HCT116 (cell line): ENCODE measurements at regions not wholly inside any gene's neighbourhood (a gene's known extent, or its start where the extent isn't known, plus 50 kb on each side); places are given as distances from the start of the nearest gene placed in this dataset.

Experiments
- EZH2 ChIP-seq: fragments of 200-600 bp; sonication (generic); IDR thresholded peaks from 2 replicates; pipeline ENCODE4 v1.6.1; 2017; ENCODE audit warnings: antibody characterized with exemption, mixed run types
- POLR2AphosphoS5 ChIP-seq: IDR thresholded peaks from 2 replicates; pipeline ENCODE4 v1.6.1; 2011; ENCODE audit warnings: mild to moderate bottlenecking, low read depth, low read length, moderate library complexity
- SIN3A ChIP-seq: IDR thresholded peaks from 2 replicates; pipeline ENCODE4 v1.6.1; 2012; ENCODE audit warnings: low read depth
- TCF7L2 ChIP-seq: IDR thresholded peaks from 2 replicates; pipeline ENCODE4 v1.7.0; 2011; ENCODE audit warnings: borderline replicate concordance, inconsistent platforms; ENCODE audit not compliant: insufficient read depth, insufficient read length; ENCODE audit errors: extremely low read depth
- TF ChIP-seq, protein P1 (sequence below), 3 experiments: fragments of 200-600 bp in 1 of 3; sonication (generic) in 1 of 3; IDR thresholded peaks in 2 of 3; conservative IDR thresholded peaks in 1 of 3; 2 replicates each; pipeline ENCODE4 v1.5.1; 2012 to 2017; ENCODE audit warnings: low read depth in 2 of 3, low read length in 2 of 3, antibody characterized with exemption in 1 of 3, borderline replicate concordance in 1 of 3, control low read depth in 1 of 3, mild to moderate bottlenecking in 1 of 3, mixed read lengths in 1 of 3, mixed run types in 1 of 3, moderate library complexity in 1 of 3; ENCODE audit not compliant: insufficient read depth in 1 of 3

DNA sequence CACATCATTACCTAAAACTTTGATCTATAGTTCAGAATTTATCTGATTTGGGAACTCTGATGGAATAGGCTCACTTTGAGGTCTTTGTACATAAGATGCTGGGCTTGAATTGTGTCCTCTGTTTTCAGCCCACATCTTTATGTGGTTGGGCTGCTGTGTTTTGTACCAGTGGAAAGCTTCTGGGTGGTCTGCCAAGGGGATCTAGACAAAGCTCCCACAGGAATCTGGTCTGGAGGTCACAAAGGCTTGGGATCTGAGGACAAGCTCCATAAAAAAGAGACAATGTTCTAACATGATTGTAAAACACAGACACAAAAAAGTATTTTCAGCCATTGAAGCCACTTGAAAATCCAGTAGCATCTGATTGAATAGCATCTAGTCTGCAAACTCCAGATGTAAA is 393.5 kb upstream of the PITX2 start:
- TF ChIP-seq, protein P1, sequence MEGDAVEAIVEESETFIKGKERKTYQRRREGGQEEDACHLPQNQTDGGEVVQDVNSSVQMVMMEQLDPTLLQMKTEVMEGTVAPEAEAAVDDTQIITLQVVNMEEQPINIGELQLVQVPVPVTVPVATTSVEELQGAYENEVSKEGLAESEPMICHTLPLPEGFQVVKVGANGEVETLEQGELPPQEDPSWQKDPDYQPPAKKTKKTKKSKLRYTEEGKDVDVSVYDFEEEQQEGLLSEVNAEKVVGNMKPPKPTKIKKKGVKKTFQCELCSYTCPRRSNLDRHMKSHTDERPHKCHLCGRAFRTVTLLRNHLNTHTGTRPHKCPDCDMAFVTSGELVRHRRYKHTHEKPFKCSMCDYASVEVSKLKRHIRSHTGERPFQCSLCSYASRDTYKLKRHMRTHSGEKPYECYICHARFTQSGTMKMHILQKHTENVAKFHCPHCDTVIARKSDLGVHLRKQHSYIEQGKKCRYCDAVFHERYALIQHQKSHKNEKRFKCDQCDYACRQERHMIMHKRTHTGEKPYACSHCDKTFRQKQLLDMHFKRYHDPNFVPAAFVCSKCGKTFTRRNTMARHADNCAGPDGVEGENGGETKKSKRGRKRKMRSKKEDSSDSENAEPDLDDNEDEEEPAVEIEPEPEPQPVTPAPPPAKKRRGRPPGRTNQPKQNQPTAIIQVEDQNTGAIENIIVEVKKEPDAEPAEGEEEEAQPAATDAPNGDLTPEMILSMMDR (IDR thresholded peaks at IDR 0.05 in 2 of 3, conservative IDR thresholded peaks at IDR 0.05 in 1 of 3; ENCODE audit: borderline replicate concordance in 1 of 3, insufficient read depth in 1 of 3, low read depth in 2 of 3, low read length in 2 of 3): no peak
- no peak for TF ChIP-seq SIN3A
- no peak for TF ChIP-seq EZH2
- TF ChIP-seq POLR2AphosphoS5: no peak
- TF ChIP-seq TCF7L2: no peak
